NCI-H446 (cell line): ENCODE measurements at regions not wholly inside any gene's neighbourhood (a gene's known extent, or its start where the extent isn't known, plus 50 kb on each side); places are given as distances from the start of the nearest gene placed in this dataset.
"Not testable (repeated sequence)": the region's sequence is repeated elsewhere in the genome, so short reads cannot be mapped to it uniquely, and the experiment has no call there.

Source experiments
- DNase-seq, 2 experiments: peaks; one replicate each; lab custom pipeline; 2025; lab: John Stamatoyannopoulos, UW

DNA sequence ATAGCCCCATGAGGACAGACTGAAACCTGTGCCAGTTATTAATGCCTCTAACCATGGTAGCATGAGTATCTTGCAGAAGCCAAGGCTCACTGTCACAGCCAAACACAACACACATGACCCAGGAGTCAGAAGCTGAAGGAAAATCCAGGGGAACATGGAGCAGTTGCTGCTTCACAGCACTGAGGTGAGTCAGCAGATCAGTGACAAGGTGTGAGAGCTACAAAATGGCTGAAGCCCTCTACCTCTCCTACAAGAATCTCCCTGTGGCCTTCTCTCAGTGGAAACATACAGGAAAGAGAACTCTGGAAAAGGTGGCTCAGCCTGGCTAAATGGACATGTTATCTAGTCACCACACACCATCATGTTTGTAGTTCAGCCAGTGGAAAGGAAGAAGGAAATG, 93.5 kb downstream of the NAB1 start:
- no peak for DNase-seq

GRCh38 chr2:190744041-190744440, 95.2 kb downstream of the NAB1 start:
- no peak for DNase-seq

GRCh38 chr2:190746971-190747761, 98.3 kb downstream of the NAB1 start:
- DNase-seq = no peak

- DNase-seq = no peak
Observed at GRCh38 chr2:190748966-190749365, 100.1 kb downstream of the NAB1 start.

GRCh38 chr2:190755772-190756415, 107.0 kb downstream of the NAB1 start:
- no peak for DNase-seq

- DNase-seq = no peak
Observed at GRCh38 chr2:190759749-190760213, 110.9 kb downstream of the NAB1 start.

GRCh38 chr2:190760353-190761150, 111.7 kb downstream of the NAB1 start:
- DNase-seq = not testable (repeated sequence)

GRCh38 chr2:190761216-190761615, 112.3 kb downstream of the NAB1 start:
- not testable (repeated sequence) for DNase-seq

GRCh38 chr2:190762566-190762965, 113.7 kb downstream of the NAB1 start:
- no peak for DNase-seq

- DNase-seq = no peak
Observed at GRCh38 chr2:190763100-190763499, 114.2 kb downstream of the NAB1 start.

DNA sequence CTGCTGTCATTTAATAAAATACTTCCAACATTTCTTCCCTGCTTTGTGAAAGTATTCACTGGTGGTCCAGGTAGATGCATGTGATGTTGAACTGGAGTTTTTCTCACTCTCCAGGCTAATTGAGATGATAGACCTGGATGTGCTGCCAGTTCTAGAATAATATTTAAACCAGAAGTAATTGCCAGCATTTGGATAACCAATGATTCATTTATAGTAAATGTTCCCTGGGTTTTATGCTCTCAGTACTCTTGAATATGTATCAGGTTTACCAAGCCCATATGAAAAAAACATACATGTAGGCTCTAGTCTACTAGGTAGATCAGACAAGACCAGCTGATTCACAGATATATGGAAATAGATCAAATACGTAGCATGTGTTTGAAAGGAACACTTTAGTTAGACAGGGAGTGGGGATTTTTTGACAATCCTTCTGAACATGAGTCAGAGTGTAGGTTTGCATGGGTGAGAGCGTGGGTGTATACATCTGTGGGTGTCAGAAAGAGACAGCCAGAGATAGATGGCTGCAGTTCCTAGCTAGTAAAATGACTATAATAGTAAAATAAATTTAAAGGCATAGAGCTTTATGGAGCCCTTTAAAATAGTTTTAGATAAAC, 115.1 kb downstream of the NAB1 start:
- no peak for DNase-seq

DNA sequence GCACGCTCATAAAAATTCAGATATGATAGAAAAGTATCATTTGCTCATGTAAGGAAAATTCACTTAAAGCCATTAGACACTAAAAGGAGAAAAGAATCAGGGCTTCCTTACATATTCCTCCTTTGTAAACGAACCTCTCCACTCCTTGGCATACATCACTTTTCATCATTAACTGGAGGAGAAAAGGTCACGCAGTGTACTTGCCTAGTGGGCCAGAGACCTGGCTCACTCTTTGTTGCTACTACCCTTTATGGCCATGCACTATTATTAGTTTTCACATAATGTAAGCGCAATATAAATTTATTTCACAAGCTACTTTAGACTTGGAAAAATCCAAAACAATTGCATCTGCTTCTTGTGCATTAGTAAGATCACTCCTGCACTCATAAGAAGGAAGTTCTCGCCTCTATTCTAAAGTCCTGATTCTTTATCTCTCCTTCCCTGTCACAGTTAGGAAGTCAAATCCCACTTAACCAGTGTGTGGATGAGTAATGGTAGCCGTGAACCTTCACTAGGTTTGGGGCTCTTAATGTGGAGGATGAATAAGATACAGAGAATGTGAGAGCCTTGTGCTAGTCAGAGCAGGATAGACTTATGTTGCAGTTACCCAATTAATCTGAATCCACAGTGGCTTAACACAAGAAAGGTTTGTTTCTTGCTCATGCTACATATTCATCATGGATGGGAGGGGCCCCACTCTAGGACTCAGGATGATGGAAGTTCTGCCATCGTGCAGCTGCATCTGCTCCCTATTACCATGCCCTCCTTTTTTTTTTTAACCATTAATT, 115.0 kb upstream of the GLS start:
- DNase-seq = no peak

GRCh38 chr2:190766174-190766572, 114.4 kb upstream of the GLS start:
- DNase-seq = no peak

- DNase-seq = no peak
Observed at GRCh38 chr2:190766595-190766994, 114.0 kb upstream of the GLS start.

DNA sequence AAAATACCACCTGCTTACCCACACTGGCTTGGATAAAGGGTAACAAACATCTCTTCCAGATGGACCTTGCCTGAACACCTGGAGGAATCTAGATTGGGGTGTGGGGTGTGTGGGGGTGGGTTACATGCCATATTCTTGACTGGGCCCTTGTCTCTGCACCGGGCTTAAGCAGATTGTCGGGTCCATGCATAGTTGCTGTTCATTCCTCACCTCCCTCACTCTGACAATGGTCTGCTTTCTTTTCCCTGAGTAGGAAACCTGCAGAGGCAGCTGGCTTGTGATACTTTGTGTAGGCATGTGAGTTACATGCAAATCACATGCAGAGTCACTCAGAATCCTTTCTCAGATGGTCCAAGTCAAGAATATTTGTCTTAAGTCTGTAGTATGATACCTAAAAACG, 112.8 kb upstream of the GLS start:
- no peak for DNase-seq

- DNase-seq = no peak
Observed at GRCh38 chr2:190769258-190769657, 111.4 kb upstream of the GLS start.

GRCh38 chr2:190771726-190772125, 108.9 kb upstream of the GLS start:
- no peak for DNase-seq

DNA sequence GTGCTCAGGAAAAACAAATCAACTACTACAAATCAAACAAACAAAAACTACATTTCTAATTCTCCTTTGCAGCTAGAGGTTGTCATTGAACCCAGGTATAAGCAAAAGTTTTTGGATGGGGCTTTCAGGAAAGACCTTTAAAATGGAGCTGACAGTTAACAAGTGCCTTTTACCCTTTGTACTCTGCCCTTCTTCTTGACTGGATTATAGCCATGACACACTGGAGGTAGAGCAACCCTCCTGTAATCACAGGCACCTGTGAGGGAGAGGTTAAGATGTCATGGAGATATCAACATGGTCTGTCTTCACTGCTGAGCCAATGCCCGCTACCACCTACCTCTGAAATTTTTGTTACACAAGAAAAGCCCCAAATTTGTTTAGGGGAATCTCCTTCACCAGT, 100.0 kb upstream of the GLS start:
- no peak for DNase-seq

DNA sequence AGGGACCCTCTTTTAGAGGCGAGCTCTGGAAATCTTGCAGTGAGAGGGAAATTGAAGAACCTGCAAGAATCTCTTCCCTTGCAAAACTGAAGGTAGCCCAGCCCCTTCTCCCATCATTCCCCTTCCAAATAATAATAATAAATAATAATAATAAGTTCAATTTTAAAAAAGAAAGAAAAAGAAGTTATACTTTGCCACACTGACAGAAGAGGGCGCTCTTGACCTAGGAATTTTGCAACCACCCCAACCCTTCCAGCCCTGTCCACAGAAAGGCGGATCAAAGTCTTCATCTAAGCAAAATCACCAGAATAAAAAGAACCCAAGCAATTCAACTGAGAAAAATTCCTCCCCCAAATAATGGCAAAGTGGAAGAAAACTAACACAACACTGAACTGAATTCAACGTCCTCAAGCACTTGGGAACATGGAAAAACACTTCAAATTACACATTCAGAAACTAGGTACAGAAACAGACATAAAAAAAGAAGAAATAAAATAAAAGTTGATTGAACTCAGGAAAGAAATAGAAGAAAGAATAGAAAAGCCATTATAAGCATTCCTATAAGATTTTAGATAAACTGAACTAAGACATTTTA, 98.9 kb upstream of the GLS start:
- peak in 1 of 2 experiments; percentile 62 for DNase-seq

GRCh38 chr2:190782264-190782663, 98.4 kb upstream of the GLS start:
- no peak for DNase-seq
